Uterus (tissue), 3 donors: ENCODE measurements at regions not wholly inside any gene's neighbourhood (a gene's known extent, or its start where the extent isn't known, plus 50 kb on each side); places are given as distances from the start of the nearest gene placed in this dataset.

Experiments
- DNase-seq, 2 donors: peaks; one replicate each; pipeline ENCODE4 v3.0.0-alpha.2; 2019 to 2020
- H3K27ac ChIP-seq, 2 donors: fragments of 200-600 bp; sonication (generic); 1 replicate in 1 of 2; 2 replicates in 1 of 2; pipeline ENCODE4 v1.5.1; 2016 to 2018
- H3K27me3 ChIP-seq, 2 donors: fragments of 200-600 bp; sonication (generic); one replicate each; pipeline ENCODE4 v1.5.1; 2018 to 2019; ENCODE audit warnings: control low read depth in 1 of 2
- H3K36me3 ChIP-seq, 2 donors: fragments of 200-600 bp; sonication (generic); one replicate each; pipeline ENCODE4 v1.5.1; 2019; ENCODE audit warnings: control low read depth in 1 of 2
- H3K4me1 ChIP-seq, 2 donors: fragments of 200-600 bp; sonication (generic); one replicate each; pipeline ENCODE4 v1.5.1; 2018 to 2019; ENCODE audit warnings: control low read depth in 1 of 2
- H3K4me3 ChIP-seq, 2 donors: fragments of 200-600 bp; sonication (generic); 1 replicate in 1 of 2; 2 replicates in 1 of 2; pipeline ENCODE4 v1.5.1; 2018 to 2019; ENCODE audit warnings: mild to moderate bottlenecking in 1 of 2
- H3K9me3 ChIP-seq, 2 donors: fragments of 200-600 bp; sonication (generic); one replicate each; pipeline ENCODE4 v1.5.1; 2019; ENCODE audit warnings: control low read depth in 1 of 2
- CTCF ChIP-seq, 4 experiments: fragments of 200-600 bp in 2 of 4; fragments of 450-650 bp in 2 of 4; sonication (generic) in 2 of 4; IDR thresholded peaks; one replicate each; pipeline ENCODE4 v1.5.1; 2016 to 2019; ENCODE audit warnings: antibody characterized with exemption in 4 of 4, mild to moderate bottlenecking in 2 of 4, moderate library complexity in 1 of 4
- POLR2A ChIP-seq, 2 donors: fragments of 450-650 bp; IDR thresholded peaks; one replicate each; pipeline ENCODE4 v1.6.1; 2016; ENCODE audit warnings: antibody characterized with exemption in 2 of 2, mild to moderate bottlenecking in 1 of 2, moderate library complexity in 1 of 2
- intact Hi-C: fragments of 100-400 bp; cut with DNase I; formaldehyde crosslinking; loops from one replicate; pipeline ENCODE4 v1.15.1; 2023; ENCODE audit warnings: low total_unique reads
- donor health status: DM: yes; HTN: yes; CAD: no.

GRCh38 chr21:25118648-25119047 is 488.6 kb downstream of the MRPL39 start:
- no peak for DNase-seq
- Histone ChIP-seq H3K4me1 (no peaks in the 10 kb centered on the region), H3K36me3 (no peaks in the 10 kb centered on the region), H3K9me3 (no peaks in the 10 kb centered on the region), H3K4me3 (no peak overlapping the region), H3K27ac (no peak overlapping the region), H3K27me3 (no peaks in the 10 kb centered on the region)
- TF ChIP-seq CTCF (IDR thresholded peaks at IDR 0.05): no peak
- TF ChIP-seq POLR2A (IDR thresholded peaks at IDR 0.05): no peak
- intact Hi-C loops: no loop called here

GRCh38 chr21:25115021-25115420 is 492.3 kb downstream of the MRPL39 start:
- H3K27ac ChIP-seq: no peak overlapping the region
- H3K4me3 ChIP-seq: no peak overlapping the region
- no peaks in the 10 kb centered on the region for H3K4me1 ChIP-seq
- no peak for DNase-seq
- H3K27me3 ChIP-seq: no peaks in the 10 kb centered on the region
- no peaks in the 10 kb centered on the region for H3K9me3 ChIP-seq
- H3K36me3 ChIP-seq: no peaks in the 10 kb centered on the region
- no peak for TF ChIP-seq CTCF (IDR thresholded peaks at IDR 0.05)
- intact Hi-C loops: no loop called here

- Histone ChIP-seq H3K27me3 (no peaks in the 10 kb centered on the region), H3K36me3 (no peaks in the 10 kb centered on the region), H3K4me3 (no peak overlapping the region), H3K9me3 (no peaks in the 10 kb centered on the region), H3K4me1 (no peaks in the 10 kb centered on the region), H3K27ac (no peak overlapping the region)
- no peak for TF ChIP-seq POLR2A (IDR thresholded peaks at IDR 0.05)
- no peak for TF ChIP-seq CTCF (IDR thresholded peaks at IDR 0.05)
- intact Hi-C loops: no loop called here
- no peak for DNase-seq
Observed at GRCh38 chr21:25107708-25108107, 499.6 kb downstream of the MRPL39 start.

GRCh38 chr21:25103500-25104207 is 503.6 kb downstream of the MRPL39 start:
- no peaks in the 10 kb centered on the region for H3K9me3 ChIP-seq
- H3K27ac ChIP-seq: no peak overlapping the region
- intact Hi-C loops: no loop called here
- TF ChIP-seq POLR2A (IDR thresholded peaks at IDR 0.05): no peak
- no peak for TF ChIP-seq CTCF (IDR thresholded peaks at IDR 0.05)
- H3K36me3 ChIP-seq: no peaks in the 10 kb centered on the region
- no peak for DNase-seq
- no peak overlapping the region for H3K4me3 ChIP-seq
- H3K4me1 ChIP-seq: no peaks in the 10 kb centered on the region
- no peaks in the 10 kb centered on the region for H3K27me3 ChIP-seq

GRCh38 chr21:25097648-25098047 is 509.6 kb downstream of the MRPL39 start:
- no peak overlapping the region for H3K27ac ChIP-seq
- no peaks in the 10 kb centered on the region for H3K9me3 ChIP-seq
- no peak overlapping the region for H3K4me3 ChIP-seq
- no peaks in the 10 kb centered on the region for H3K27me3 ChIP-seq
- DNase-seq: no peak
- TF ChIP-seq POLR2A (IDR thresholded peaks at IDR 0.05) (no peak), CTCF (IDR thresholded peaks at IDR 0.05) (no peak)
- intact Hi-C loops: no loop called here
- no peaks in the 10 kb centered on the region for H3K36me3 ChIP-seq
- no peaks in the 10 kb centered on the region for H3K4me1 ChIP-seq
